ENCODE measurements at regions not wholly inside any gene's neighbourhood (a gene's known extent, or its start where the extent isn't known, plus 50 kb on each side); places are given as distances from the start of the nearest gene placed in this dataset.

GRCh38 chr2:128404709-128405466 lies 86.2 kb upstream of the HS6ST1 start:
- intact Hi-C loops (cut with micrococcal nuclease; ENCODE audit: unreplicated experiment) = no loop called here
- ChIA-PET POLR2A (no interaction called here), CTCF (ENCODE audit: low intra/inter-chr PET ratio, low total read pairs) (no interaction called here)
- H4K20me1 ChIP-seq (ENCODE audit: insufficient read depth, low read length) = no peaks in the 10 kb centered on the region
- H3K27me3 ChIP-seq (ENCODE audit: control insufficient read depth in 1 of 2, insufficient read depth in 2 of 2, low read length in 2 of 2) = peaks cover 3 to 13% of the 10 kb centered on the region in 2 experiments; a peak in 3 of 5 replicates
- no peaks in the 10 kb centered on the region for H3K36me3 ChIP-seq (replicated peaks in 1 of 2; ENCODE audit: control insufficient read depth in 1 of 2, insufficient read depth in 2 of 2, low read length in 2 of 2)
- H3K79me2 ChIP-seq (ENCODE audit: insufficient read depth, low read length) = no peaks in the 10 kb centered on the region
- DNase-seq (ENCODE audit: low spot score) (no peak), ATAC-seq (no peak), FAIRE-seq (no peak)
- no peak overlapping the region for H3K4me2 ChIP-seq (ENCODE audit: low read depth, low read length)
- H2AFZ ChIP-seq (ENCODE audit: low read length) = no peak overlapping the region
- in situ Hi-C loops (cut with HindIII; ENCODE audit: extremely low pct_ligation_motif_present, low pct_unique_long_range_greater_than_20kb) = no loop called here
- no peaks in the 10 kb centered on the region for H3K9me3 ChIP-seq (ENCODE audit: low read length)
- H3K4me1 ChIP-seq (ENCODE audit: insufficient read depth, low read length) = peaks cover 2% of the 10 kb centered on the region; the same call in 1 of the 2 replicates
- H3K4me3 ChIP-seq (replicated peaks in 1 of 3; ENCODE audit: insufficient read depth in 1 of 3, low read depth in 2 of 3, low read length in 3 of 3) = no peak overlapping the region
- WGBS (ENCODE audit: low lambda C conversion rate) = 38% methylated on average over 10 of the region's 11 CpGs
- peak; percentile 68 for TF ChIP-seq ZNF629 (CRISPR knock-in tag; conservative IDR thresholded peaks at IDR 0.05)
- TF ChIP-seq CTCF (CRISPR knock-in tag; IDR thresholded peaks at IDR 0.05) = no peak
- H3K27ac ChIP-seq (ENCODE audit: extremely low read length, insufficient read depth, low read length) = no peak overlapping the region
- BruUV-seq (replicated peaks) = no TSS peak
- no peak overlapping the region for H3K9ac ChIP-seq (ENCODE audit: insufficient read depth, low read depth, low read length)

GRCh38 chr2:128405467-128405900 lies 86.8 kb upstream of the HS6ST1 start:
- intact Hi-C loops (cut with micrococcal nuclease; ENCODE audit: unreplicated experiment) (no loop called here), in situ Hi-C loops (cut with HindIII; ENCODE audit: extremely low pct_ligation_motif_present, low pct_unique_long_range_greater_than_20kb) (no loop called here)
- Histone ChIP-seq H3K9me3 (ENCODE audit: low read length) (no peaks in the 10 kb centered on the region), H3K79me2 (ENCODE audit: insufficient read depth, low read length) (no peaks in the 10 kb centered on the region), H2AFZ (ENCODE audit: low read length) (no peak overlapping the region), H3K27ac (ENCODE audit: extremely low read length, insufficient read depth, low read length) (no peak overlapping the region), H3K4me3 (replicated peaks in 1 of 3; ENCODE audit: insufficient read depth in 1 of 3, low read depth in 2 of 3, low read length in 3 of 3) (no peak overlapping the region), H3K36me3 (replicated peaks in 1 of 2; ENCODE audit: control insufficient read depth in 1 of 2, insufficient read depth in 2 of 2, low read length in 2 of 2) (no peaks in the 10 kb centered on the region), H3K9ac (ENCODE audit: insufficient read depth, low read depth, low read length) (no peak overlapping the region), H4K20me1 (ENCODE audit: insufficient read depth, low read length) (no peaks in the 10 kb centered on the region), H3K4me2 (ENCODE audit: low read depth, low read length) (no peak overlapping the region), H3K4me1 (ENCODE audit: insufficient read depth, low read length) (no peaks in the 10 kb centered on the region), H3K27me3 (ENCODE audit: control insufficient read depth in 1 of 2, insufficient read depth in 2 of 2, low read length in 2 of 2) (peaks cover 3 to 13% of the 10 kb centered on the region in 2 experiments; a peak in 3 of 5 replicates)
- ATAC-seq (no peak), DNase-seq (ENCODE audit: low spot score) (no peak), FAIRE-seq (no peak)
- POLR2A ChIA-PET = no interaction called here
- BruUV-seq (replicated peaks) = no TSS peak
- CTCF ChIA-PET (ENCODE audit: low intra/inter-chr PET ratio, low total read pairs) = no interaction called here
- WGBS (ENCODE audit: low lambda C conversion rate) = 52% methylated on average over 5 of the region's 5 CpGs
- TF ChIP-seq GATAD2A (CRISPR knock-in tag; IDR thresholded peaks at IDR 0.05) (no peak), ZNF280B (CRISPR knock-in tag; IDR thresholded peaks at IDR 0.05; ENCODE audit: borderline replicate concordance) (no peak), ZBTB10 (CRISPR knock-in tag; IDR thresholded peaks at IDR 0.05; ENCODE audit: borderline replicate concordance) (no peak), CREB3 (CRISPR knock-in tag; IDR thresholded peaks at IDR 0.05) (no peak), SCMH1 (CRISPR knock-in tag; IDR thresholded peaks at IDR 0.05; ENCODE audit: borderline replicate concordance) (no peak), PRPF4 (IDR thresholded peaks at IDR 0.05; ENCODE audit: low read depth, low read length, poor library complexity, severe bottlenecking) (no peak), ZNF777 (CRISPR knock-in tag; IDR thresholded peaks at IDR 0.05) (no peak), TEAD2 (CRISPR knock-in tag; IDR thresholded peaks at IDR 0.05) (no peak)
